ENCODE measurements at regions not wholly inside any gene's neighbourhood (a gene's known extent, or its start where the extent isn't known, plus 50 kb on each side); places are given as distances from the start of the nearest gene placed in this dataset.

GRCh38 chr2:17252258-17252657 lies 266.0 kb downstream of the RAD51AP2 start (continued):
- TF ChIP-seq TAF1 (IDR thresholded peaks at IDR 0.05; ENCODE audit: borderline replicate concordance, low read depth, low read length) (no peak), RFX5 (IDR thresholded peaks at IDR 0.05; ENCODE audit: low read length) (no peak)

- H3K27ac ChIP-seq (ENCODE audit: low read depth in 2 of 2, low read length in 1 of 2): no peak overlapping the region
- no peaks in the 10 kb centered on the region for H3K79me2 ChIP-seq (ENCODE audit: insufficient read depth)
- H3K4me1 ChIP-seq (ENCODE audit: control insufficient read depth in 1 of 2, insufficient read depth in 2 of 2, low read depth in 1 of 2, low read length in 1 of 2): peaks cover 0 to 12% of the 10 kb centered on the region in 2 experiments; a peak in 2 of 4 replicates
- no peak overlapping the region for H3K4me2 ChIP-seq
- 0 out of 2 replicates have a peak, but pooled peaks cover 2% of the 10 kb centered on the region for H4K20me1 ChIP-seq (ENCODE audit: insufficient read depth)
- CTCF ChIA-PET: interaction anchor here (0.7 to 1.5 kb wide), 3 partner anchors 59 to 478 kb away, joined by 3 to 4 read pairs (median 3); no protein-coding TSS in a partner anchor
- no peak overlapping the region for H3K9ac ChIP-seq
- H3K36me3 ChIP-seq (replicated peaks in 1 of 2; ENCODE audit: control insufficient read depth in 1 of 2, insufficient read depth in 2 of 2, low read length in 1 of 2): no peaks in the 10 kb centered on the region
- no peak overlapping the region for H2AFZ ChIP-seq (ENCODE audit: low read depth)
- no peak overlapping the region for H3K4me3 ChIP-seq (ENCODE audit: low read depth in 2 of 2, low read length in 1 of 2)
- peak; percentile 10 for DNase-seq
- H3F3A ChIP-seq (replicated peaks; ENCODE audit: insufficient read depth): no peaks in the 10 kb centered on the region
- TF ChIP-seq RAD21 (IDR thresholded peaks at IDR 0.05; ENCODE audit: low read length) (no peak), FOXM1 (IDR thresholded peaks at IDR 0.05; ENCODE audit: low read depth) (no peak), GABPA (IDR thresholded peaks at IDR 0.05; ENCODE audit: low read depth) (no peak), YY1 (IDR thresholded peaks at IDR 0.05; ENCODE audit: low read depth) (no peak), FOSL2 (IDR thresholded peaks at IDR 0.05; ENCODE audit: borderline replicate concordance, low read depth) (no peak), ZBTB33 (IDR thresholded peaks at IDR 0.05; ENCODE audit: borderline replicate concordance, low read depth) (no peak), GATA2 (CRISPR knock-in tag; IDR thresholded peaks at IDR 0.05) (no peak), CTCF (IDR thresholded peaks at IDR 0.05) (no peak), RFX5 (IDR thresholded peaks at IDR 0.05; ENCODE audit: low read length) (no peak), TCF12 (IDR thresholded peaks at IDR 0.05) (no peak), MEF2A (IDR thresholded peaks at IDR 0.05; ENCODE audit: borderline replicate concordance, low read depth) (no peak), REST (IDR thresholded peaks at IDR 0.05; ENCODE audit: low read depth, low read length) (no peak), NFIC (IDR thresholded peaks at IDR 0.05; ENCODE audit: borderline replicate concordance) (no peak), EZH2phosphoT487 (IDR thresholded peaks at IDR 0.05; ENCODE audit: borderline replicate concordance, low read depth) (no peak), CHD2 (IDR thresholded peaks at IDR 0.05; ENCODE audit: low read length, partially characterized antibody) (no peak)
- H3K9me2 ChIP-seq: no peaks in the 10 kb centered on the region
- 37% methylated on average over 5 of the region's 5 CpGs for WGBS (ENCODE audit: low lambda C conversion rate)
- POLR2A ChIA-PET: interaction anchor here (0.6 kb wide), 1 partner anchor 503 kb away, joined by 3 read pairs; the partner anchor contains the start of genes GEN1 and SMC6
- no peaks in the 10 kb centered on the region for H3K27me3 ChIP-seq (ENCODE audit: insufficient read depth)
- no peaks in the 10 kb centered on the region for H3K9me3 ChIP-seq
Observed at GRCh38 chr2:17251171-17251570, 267.1 kb downstream of the RAD51AP2 start.
